ENCODE measurements at regions not wholly inside any gene's neighbourhood (a gene's known extent, or its start where the extent isn't known, plus 50 kb on each side); places are given as distances from the start of the nearest gene placed in this dataset.

DNA sequence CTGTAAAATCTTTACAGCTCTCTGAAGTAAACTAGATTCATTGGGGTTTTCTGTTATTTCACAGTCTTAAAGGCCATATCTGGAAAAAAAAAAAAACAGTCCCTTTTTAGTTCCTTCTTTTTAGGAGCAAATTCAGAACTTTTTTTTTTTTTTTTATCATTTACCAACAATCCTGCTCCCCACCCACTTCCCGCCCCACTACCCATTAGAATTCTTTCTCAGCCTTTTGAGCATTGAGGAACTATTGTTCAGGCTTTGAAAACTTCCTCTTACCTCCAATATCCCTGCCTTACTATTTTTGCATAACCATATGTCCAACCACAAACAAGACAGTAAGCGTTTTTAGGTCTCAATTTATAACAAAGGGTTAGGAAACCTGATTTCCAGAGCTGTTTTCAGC, 330.1 kb downstream of the PLPP3 start:
- TF ChIP-seq, protein P1, sequence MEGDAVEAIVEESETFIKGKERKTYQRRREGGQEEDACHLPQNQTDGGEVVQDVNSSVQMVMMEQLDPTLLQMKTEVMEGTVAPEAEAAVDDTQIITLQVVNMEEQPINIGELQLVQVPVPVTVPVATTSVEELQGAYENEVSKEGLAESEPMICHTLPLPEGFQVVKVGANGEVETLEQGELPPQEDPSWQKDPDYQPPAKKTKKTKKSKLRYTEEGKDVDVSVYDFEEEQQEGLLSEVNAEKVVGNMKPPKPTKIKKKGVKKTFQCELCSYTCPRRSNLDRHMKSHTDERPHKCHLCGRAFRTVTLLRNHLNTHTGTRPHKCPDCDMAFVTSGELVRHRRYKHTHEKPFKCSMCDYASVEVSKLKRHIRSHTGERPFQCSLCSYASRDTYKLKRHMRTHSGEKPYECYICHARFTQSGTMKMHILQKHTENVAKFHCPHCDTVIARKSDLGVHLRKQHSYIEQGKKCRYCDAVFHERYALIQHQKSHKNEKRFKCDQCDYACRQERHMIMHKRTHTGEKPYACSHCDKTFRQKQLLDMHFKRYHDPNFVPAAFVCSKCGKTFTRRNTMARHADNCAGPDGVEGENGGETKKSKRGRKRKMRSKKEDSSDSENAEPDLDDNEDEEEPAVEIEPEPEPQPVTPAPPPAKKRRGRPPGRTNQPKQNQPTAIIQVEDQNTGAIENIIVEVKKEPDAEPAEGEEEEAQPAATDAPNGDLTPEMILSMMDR (IDR thresholded peaks at IDR 0.05), result no peak
- no peak for TF ChIP-seq POLR2A (IDR thresholded peaks at IDR 0.05)

All from suprapubic skin (tissue), 3 donors.